ENCODE measurements at regions not wholly inside any gene's neighbourhood (a gene's known extent, or its start where the extent isn't known, plus 50 kb on each side); places are given as distances from the start of the nearest gene placed in this dataset.

DNA sequence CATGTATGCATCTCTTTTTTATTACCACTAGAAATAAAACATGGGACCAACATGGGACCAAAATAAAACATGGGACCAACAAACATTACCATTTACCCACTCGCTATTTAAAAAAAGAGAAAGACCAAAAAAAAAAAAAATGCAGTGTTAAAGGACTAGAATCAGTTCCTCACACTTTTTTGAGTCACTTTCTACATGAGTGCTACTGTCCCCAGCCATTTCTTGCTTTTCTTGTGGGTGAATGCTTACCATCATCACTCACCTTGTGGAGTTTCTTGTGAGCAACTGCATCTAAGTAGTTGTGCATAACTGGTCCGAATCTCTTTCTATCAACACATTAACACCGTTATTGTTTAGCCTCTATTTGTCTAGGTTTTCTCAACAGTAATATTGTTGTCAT lies 493.6 kb upstream of the RIOK2 start:
- no peak for TF ChIP-seq GLIS3 (CRISPR knock-in tag; IDR thresholded peaks at IDR 0.05)
- TF ChIP-seq, protein P1, sequence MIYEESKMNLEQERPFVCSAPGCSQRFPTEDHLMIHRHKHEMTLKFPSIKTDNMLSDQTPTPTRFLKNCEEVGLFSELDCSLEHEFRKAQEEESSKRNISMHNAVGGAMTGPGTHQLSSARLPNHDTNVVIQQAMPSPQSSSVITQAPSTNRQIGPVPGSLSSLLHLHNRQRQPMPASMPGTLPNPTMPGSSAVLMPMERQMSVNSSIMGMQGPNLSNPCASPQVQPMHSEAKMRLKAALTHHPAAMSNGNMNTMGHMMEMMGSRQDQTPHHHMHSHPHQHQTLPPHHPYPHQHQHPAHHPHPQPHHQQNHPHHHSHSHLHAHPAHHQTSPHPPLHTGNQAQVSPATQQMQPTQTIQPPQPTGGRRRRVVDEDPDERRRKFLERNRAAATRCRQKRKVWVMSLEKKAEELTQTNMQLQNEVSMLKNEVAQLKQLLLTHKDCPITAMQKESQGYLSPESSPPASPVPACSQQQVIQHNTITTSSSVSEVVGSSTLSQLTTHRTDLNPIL (CRISPR knock-in tag; IDR thresholded peaks at IDR 0.05; ENCODE audit: low read depth): no peak
- no peak for TF ChIP-seq ISL1 (CRISPR knock-in tag; IDR thresholded peaks at IDR 0.05)
- TF ChIP-seq TCF4 (CRISPR knock-in tag; IDR thresholded peaks at IDR 0.05; ENCODE audit: borderline replicate concordance): no peak
- TF ChIP-seq ZC3H10 (CRISPR knock-in tag; IDR thresholded peaks at IDR 0.05): no peak
- ATAC-seq: no peak

DNA sequence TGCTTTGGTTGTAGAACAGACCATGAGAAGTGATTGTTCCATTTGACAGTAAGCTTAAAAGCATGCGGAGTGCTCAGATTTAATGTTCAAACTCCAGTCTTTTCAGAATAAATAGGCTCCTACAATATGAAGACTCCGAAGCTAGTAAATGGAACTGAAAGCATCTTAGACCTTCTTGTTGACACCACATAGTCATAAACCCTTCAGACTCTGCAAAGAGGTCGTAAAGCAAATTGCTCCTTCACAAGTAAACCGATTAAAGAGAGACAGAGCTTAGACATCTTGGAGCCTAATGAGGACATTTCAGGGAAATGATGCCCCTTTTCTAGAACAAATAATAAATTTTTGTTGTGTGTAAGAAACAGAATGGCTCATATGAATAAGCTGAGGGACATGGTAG lies 511.0 kb upstream of the RIOK2 start:
- ATAC-seq: no peak
- TF ChIP-seq BACH2 (CRISPR knock-in tag; IDR thresholded peaks at IDR 0.05; ENCODE audit: borderline replicate concordance): no peak
- TF ChIP-seq ZNF70 (CRISPR knock-in tag; IDR thresholded peaks at IDR 0.05): no peak
- no peak for TF ChIP-seq ARNTL (CRISPR knock-in tag; IDR thresholded peaks at IDR 0.05; ENCODE audit: borderline replicate concordance, low read depth)
- TF ChIP-seq ZFP3 (CRISPR knock-in tag; IDR thresholded peaks at IDR 0.05): no peak

DNA sequence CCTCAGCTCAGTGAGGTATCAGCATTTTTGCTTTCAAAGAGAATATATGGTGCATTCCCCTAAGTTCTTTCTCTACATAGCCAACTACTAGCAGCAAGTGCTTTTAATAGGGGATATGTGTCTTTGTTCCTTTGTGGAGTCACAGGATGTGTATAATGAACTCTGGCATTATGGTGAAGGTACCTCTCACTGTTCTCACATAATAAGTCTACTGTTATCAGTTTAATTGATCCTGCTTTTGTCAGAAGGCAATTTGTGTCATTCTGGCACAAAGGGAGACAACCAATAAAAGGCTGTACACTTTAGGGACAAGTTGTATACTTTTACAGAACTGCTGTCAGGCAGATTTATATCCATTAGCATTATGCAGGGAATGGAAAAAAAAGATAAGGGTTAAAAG lies 531.4 kb upstream of the RIOK2 start:
- no peak for ATAC-seq
- TF ChIP-seq ZNF8 (CRISPR knock-in tag; IDR thresholded peaks at IDR 0.05) (no peak), TSHZ2 (CRISPR knock-in tag; IDR thresholded peaks at IDR 0.05) (no peak), SNAI2 (CRISPR knock-in tag; IDR thresholded peaks at IDR 0.05) (no peak), ISL1 (CRISPR knock-in tag; IDR thresholded peaks at IDR 0.05) (no peak), BACH2 (CRISPR knock-in tag; IDR thresholded peaks at IDR 0.05; ENCODE audit: borderline replicate concordance) (no peak), ARNTL (CRISPR knock-in tag; IDR thresholded peaks at IDR 0.05; ENCODE audit: borderline replicate concordance, low read depth) (no peak), RARB (CRISPR knock-in tag; IDR thresholded peaks at IDR 0.05) (no peak), TOX (CRISPR knock-in tag; IDR thresholded peaks at IDR 0.05; ENCODE audit: borderline replicate concordance) (no peak), PPARA (CRISPR knock-in tag; IDR thresholded peaks at IDR 0.05; ENCODE audit: borderline replicate concordance) (no peak), OSR1 (CRISPR knock-in tag; IDR thresholded peaks at IDR 0.05) (no peak)

DNA sequence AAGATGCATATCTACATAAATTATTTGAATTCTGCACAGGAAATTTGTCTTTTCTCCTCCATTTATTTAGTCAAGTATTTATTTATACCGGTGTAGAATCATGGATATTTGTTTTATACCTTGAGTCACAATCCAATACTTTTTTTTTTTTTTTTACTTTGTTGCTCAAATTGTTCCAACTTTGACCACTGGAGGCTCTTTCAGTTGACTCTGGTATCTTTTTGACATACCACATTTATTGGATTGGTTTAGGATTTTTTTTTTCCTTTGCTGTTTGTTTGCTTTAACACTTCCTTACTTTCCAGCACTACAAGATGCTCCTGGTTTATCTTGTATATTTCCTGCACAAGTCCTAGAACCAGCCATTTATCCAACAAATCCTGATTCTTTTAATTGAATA lies 543.1 kb upstream of the RIOK2 start:
- ATAC-seq: no peak
- no peak for TF ChIP-seq RARB (CRISPR knock-in tag; IDR thresholded peaks at IDR 0.05)

- peak; percentile 72 for ATAC-seq
- no peak for TF ChIP-seq ZFP3 (CRISPR knock-in tag; IDR thresholded peaks at IDR 0.05)
- no peak for TF ChIP-seq ZNF8 (CRISPR knock-in tag; IDR thresholded peaks at IDR 0.05)
- TF ChIP-seq ISL1 (CRISPR knock-in tag; IDR thresholded peaks at IDR 0.05): 0 out of 2 replicates have a peak, but pooled peaks have one; percentile 30
Measured at GRCh38 chr5:97728920-97729319, 545.9 kb upstream of the RIOK2 start.

GRCh38 chr5:97729938-97730337 lies 546.9 kb upstream of the RIOK2 start:
- ATAC-seq: no peak
- no peak for TF ChIP-seq ZFP30 (CRISPR knock-in tag; IDR thresholded peaks at IDR 0.05)
- TF ChIP-seq, protein P1 (CRISPR knock-in tag; IDR thresholded peaks at IDR 0.05; ENCODE audit: low read depth): no peak

DNA sequence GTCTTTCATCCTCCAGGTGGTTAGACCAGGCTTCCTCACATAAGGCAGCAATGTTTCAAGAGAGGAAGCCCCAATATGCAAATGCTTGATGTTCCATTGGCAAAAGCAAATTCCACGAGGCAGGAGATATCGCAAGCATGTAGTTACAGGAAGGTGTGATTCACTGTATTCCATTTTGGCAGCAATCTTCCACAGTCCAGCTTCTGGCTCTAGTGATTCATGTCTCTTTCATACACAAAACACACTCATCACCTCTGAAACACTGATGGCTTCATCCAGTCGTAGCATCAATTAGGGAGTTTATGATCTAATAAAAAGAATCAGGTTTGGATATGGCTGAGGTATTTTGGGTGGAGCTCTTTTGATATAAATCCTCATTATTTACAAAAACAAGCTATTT lies 552.2 kb upstream of the RIOK2 start:
- ATAC-seq: peak; percentile 36; the same call in 2 of the 3 replicates
- no peak for TF ChIP-seq ZC3H10 (CRISPR knock-in tag; IDR thresholded peaks at IDR 0.05)
- no peak for TF ChIP-seq POU6F1 (CRISPR knock-in tag; IDR thresholded peaks at IDR 0.05; ENCODE audit: borderline replicate concordance, low read depth)
- TF ChIP-seq, protein P1 (CRISPR knock-in tag; IDR thresholded peaks at IDR 0.05; ENCODE audit: low read depth): no peak
- TF ChIP-seq ESRRG (CRISPR knock-in tag; IDR thresholded peaks at IDR 0.05): no peak
- no peak for TF ChIP-seq ISL1 (CRISPR knock-in tag; IDR thresholded peaks at IDR 0.05)
- no peak for TF ChIP-seq TCF4 (CRISPR knock-in tag; IDR thresholded peaks at IDR 0.05; ENCODE audit: borderline replicate concordance)
- TF ChIP-seq SNAI2 (CRISPR knock-in tag; IDR thresholded peaks at IDR 0.05): no peak
- TF ChIP-seq RARB (CRISPR knock-in tag; IDR thresholded peaks at IDR 0.05): no peak
- no peak for TF ChIP-seq ZNF565 (CRISPR knock-in tag; conservative IDR thresholded peaks at IDR 0.05; ENCODE audit: low read depth)
- no peak for TF ChIP-seq TSHZ2 (CRISPR knock-in tag; IDR thresholded peaks at IDR 0.05)
